Stimulated activated CD8-positive, alpha-beta memory T cell treated with anti-CD3 and anti-CD28 coated beads, Interleukin-15, amount 100 ng/mL, for 24 hours (primary cell): ENCODE measurements at regions not wholly inside any gene's neighbourhood (a gene's known extent, or its start where the extent isn't known, plus 50 kb on each side); places are given as distances from the start of the nearest gene placed in this dataset.

Source experiments
- DNase-seq: peaks from one replicate; pipeline ENCODE4 v3.0.0-alpha.2; 2020; ENCODE audit warnings: low read depth

GRCh38 chr12:126512916-126513913, 1448.0 kb downstream of the AACS start:
- DNase-seq, result no peak

GRCh38 chr12:126518596-126519200, 1453.5 kb downstream of the AACS start:
- DNase-seq, result no peak

- DNase-seq, result no peak
These were observed 1454.6 kb downstream of the AACS start for GRCh38 chr12:126519833-126520232.

- DNase-seq, result no peak
These were observed 1458.7 kb downstream of the AACS start for GRCh38 chr12:126523891-126524290.

- no peak for DNase-seq
These were observed 1469.3 kb downstream of the AACS start for GRCh38 chr12:126534495-126534894.

- no peak for DNase-seq
These were observed 1469.7 kb downstream of the AACS start for GRCh38 chr12:126534942-126535341.

GRCh38 chr12:126535971-126536370, 1470.7 kb downstream of the AACS start:
- DNase-seq, result no peak

GRCh38 chr12:126537961-126538530, 1472.8 kb downstream of the AACS start:
- no peak for DNase-seq

- no peak for DNase-seq
These were observed 1473.7 kb downstream of the AACS start for GRCh38 chr12:126538888-126539287.

GRCh38 chr12:126545411-126545810, 1480.2 kb downstream of the AACS start:
- DNase-seq, result no peak

GRCh38 chr12:126547905-126548304, 1482.7 kb downstream of the AACS start:
- DNase-seq, result no peak

GRCh38 chr12:126551869-126552268, 1486.6 kb downstream of the AACS start:
- no peak for DNase-seq

- DNase-seq, result no peak
These were observed 1489.4 kb downstream of the AACS start for GRCh38 chr12:126554625-126555024.

GRCh38 chr12:126557659-126558058, 1492.4 kb downstream of the AACS start:
- no peak for DNase-seq

- no peak for DNase-seq
These were observed 1493.0 kb downstream of the AACS start for GRCh38 chr12:126558219-126558618.

- no peak for DNase-seq
These were observed 1493.6 kb downstream of the AACS start for GRCh38 chr12:126558810-126559209.

- no peak for DNase-seq
These were observed 1501.8 kb downstream of the AACS start for GRCh38 chr12:126567016-126567415.

- no peak for DNase-seq
These were observed 1504.5 kb downstream of the AACS start for GRCh38 chr12:126569706-126570105.

GRCh38 chr12:126570566-126570965, 1505.3 kb downstream of the AACS start:
- DNase-seq, result no peak

GRCh38 chr12:126572170-126572569, 1506.9 kb downstream of the AACS start:
- DNase-seq, result no peak

GRCh38 chr12:126581655-126582054, 1516.4 kb downstream of the AACS start:
- no peak for DNase-seq

- DNase-seq, result no peak
These were observed 1517.0 kb downstream of the AACS start for GRCh38 chr12:126582231-126582630.
